H9 (cell line): ENCODE measurements at regions not wholly inside any gene's neighbourhood (a gene's known extent, or its start where the extent isn't known, plus 50 kb on each side); places are given as distances from the start of the nearest gene placed in this dataset.

Experiments used
- DNase-seq: peaks from one replicate; pipeline ENCODE4 v3.0.0-alpha.2; 2017
- H2AFZ ChIP-seq: one replicate; pipeline ENCODE4 v1.6.1; 2013; ENCODE audit warnings: mild to moderate bottlenecking, low read length, control low read depth, moderate library complexity
- H2AK5ac ChIP-seq: 2 replicates; pipeline ENCODE4 v1.6.1; 2013; ENCODE audit warnings: low read length, control low read depth, mixed read lengths; ENCODE audit not compliant: insufficient read length
- H2BK120ac ChIP-seq: one replicate; pipeline ENCODE4 v1.6.1; 2013; ENCODE audit warnings: low read depth, mild to moderate bottlenecking, low read length, control low read depth, inconsistent platforms; ENCODE audit not compliant: poor library complexity, severe bottlenecking
- H2BK12ac ChIP-seq: 2 replicates; pipeline ENCODE4 v1.6.1; 2013; ENCODE audit warnings: low read length, control low read depth, mixed read lengths, low read depth; ENCODE audit not compliant: insufficient read length
- H2BK15ac ChIP-seq: 2 replicates; pipeline ENCODE4 v1.6.1; 2013; ENCODE audit warnings: low read depth, low read length, control low read depth
- H2BK20ac ChIP-seq: one replicate; pipeline ENCODE4 v1.6.1; 2013; ENCODE audit warnings: low read depth, mild to moderate bottlenecking, low read length, control low read depth, inconsistent platforms; ENCODE audit not compliant: poor library complexity, severe bottlenecking
- H2BK5ac ChIP-seq: 2 replicates; pipeline ENCODE4 v1.6.1; 2013; ENCODE audit warnings: low read length, control low read depth, mixed read lengths; ENCODE audit not compliant: insufficient read length
- H3K14ac ChIP-seq: 2 replicates; pipeline ENCODE4 v1.6.1; 2013; ENCODE audit warnings: low read length, control low read depth; ENCODE audit not compliant: insufficient read depth
- H3K18ac ChIP-seq: 2 replicates; pipeline ENCODE4 v1.6.1; 2013; ENCODE audit warnings: low read depth, mild to moderate bottlenecking, mixed read lengths, low read length, control low read depth; ENCODE audit not compliant: insufficient read length
- H3K23ac ChIP-seq: 2 replicates; pipeline ENCODE4 v1.6.1; 2013; ENCODE audit warnings: low read length, control low read depth, mixed read lengths, low read depth; ENCODE audit not compliant: insufficient read length
- H3K23me2 ChIP-seq: 2 replicates; pipeline ENCODE4 v1.6.1; 2013; ENCODE audit warnings: low read depth, mild to moderate bottlenecking, mixed read lengths, low read length, control low read depth; ENCODE audit not compliant: insufficient read length, poor library complexity, severe bottlenecking
- H3K27ac ChIP-seq: 2 replicates; pipeline ENCODE4 v1.5.1; 2013; ENCODE audit warnings: low read length, control low read depth, mixed read lengths, low read depth; ENCODE audit not compliant: insufficient read length
- H3K27me3 ChIP-seq: 2 replicates; pipeline ENCODE4 v1.6.1; 2013; ENCODE audit warnings: low read length, control low read depth, inconsistent platforms; ENCODE audit not compliant: insufficient read depth
- H3K4ac ChIP-seq: 2 replicates; pipeline ENCODE4 v1.6.1; 2013; ENCODE audit warnings: low read depth, mild to moderate bottlenecking, control low read depth, inconsistent platforms, low read length, moderate library complexity
- H3K4me1 ChIP-seq: 2 replicates; pipeline ENCODE4 v1.6.1; 2013; ENCODE audit warnings: low read length, control low read depth, inconsistent platforms; ENCODE audit not compliant: insufficient read depth
- H3K4me2 ChIP-seq: 2 replicates; pipeline ENCODE4 v1.6.1; 2013; ENCODE audit warnings: low read length, control low read depth, mixed read lengths; ENCODE audit not compliant: insufficient read length, insufficient read depth
- H3K56ac ChIP-seq: 2 replicates; pipeline ENCODE4 v1.6.1; 2013; ENCODE audit warnings: low read depth, mild to moderate bottlenecking, mixed read lengths, low read length, control low read depth; ENCODE audit not compliant: insufficient read length
- H3K79me1 ChIP-seq: 2 replicates; pipeline ENCODE4 v1.6.1; 2013; ENCODE audit warnings: low read depth, mild to moderate bottlenecking, moderate library complexity, low read length, control low read depth, inconsistent platforms; ENCODE audit not compliant: insufficient read depth, poor library complexity, severe bottlenecking
- H3K79me2 ChIP-seq: 2 replicates; pipeline ENCODE4 v1.6.1; 2013; ENCODE audit warnings: low read length, control low read depth, inconsistent platforms; ENCODE audit not compliant: insufficient read depth
- H3K9ac ChIP-seq: 2 replicates; pipeline ENCODE4 v1.6.1; 2013; ENCODE audit warnings: low read length, control low read depth, mixed read lengths; ENCODE audit not compliant: insufficient read length; ENCODE audit errors: extremely low read depth
- H3K9me3 ChIP-seq: one replicate; pipeline ENCODE4 v1.6.1; 2013; ENCODE audit warnings: low read depth, low read length, inconsistent platforms; ENCODE audit not compliant: control insufficient read depth
- H3T11ph ChIP-seq: one replicate; pipeline ENCODE4 v1.6.1; 2013; ENCODE audit warnings: mild to moderate bottlenecking, low read length, control low read depth, inconsistent platforms
- H4K20me1 ChIP-seq: one replicate; pipeline ENCODE4 v1.6.1; 2013; ENCODE audit not compliant: control insufficient read depth, insufficient read length, insufficient read depth
- H4K5ac ChIP-seq: 2 replicates; pipeline ENCODE4 v1.6.1; 2013; ENCODE audit warnings: low read depth, mild to moderate bottlenecking, mixed read lengths, low read length, control low read depth; ENCODE audit not compliant: insufficient read length
- H4K8ac ChIP-seq: replicated peaks from 2 replicates; pipeline ENCODE4 v1.6.1; 2013; ENCODE audit warnings: low read length, control low read depth, mixed read lengths, low read depth; ENCODE audit not compliant: insufficient read length
- H4K91ac ChIP-seq: 2 replicates; pipeline ENCODE4 v1.6.1; 2013; ENCODE audit warnings: low read depth, mild to moderate bottlenecking, moderate library complexity, mixed read lengths, low read length, control low read depth; ENCODE audit not compliant: insufficient read length
- H3K27ac Mint-ChIP-seq, 3 experiments: 2 replicates in 2 of 3; 3 replicates in 1 of 3; pipeline ENCODE4 v1.8.0; 2020 to 2021; ENCODE audit warnings: mixed read lengths in 3 of 3, mild to moderate bottlenecking in 1 of 3, moderate library complexity in 1 of 3
- H3K27me3 Mint-ChIP-seq: 2 replicates; pipeline ENCODE4 v1.8.0; 2021; ENCODE audit warnings: low read depth, mild to moderate bottlenecking, moderate library complexity, mixed read lengths
- H3K36me3 Mint-ChIP-seq, 3 experiments: 2 replicates in 2 of 3; 3 replicates in 1 of 3; pipeline ENCODE4 v1.8.0; 2020 to 2021; ENCODE audit warnings: low read depth in 3 of 3, mixed read lengths in 3 of 3; ENCODE audit not compliant: insufficient read depth in 1 of 3
- H3K4me1 Mint-ChIP-seq, 2 experiments: 2 replicates each; pipeline ENCODE4 v1.8.0; 2020; ENCODE audit warnings: mixed read lengths in 2 of 2
- H3K4me3 Mint-ChIP-seq, 2 experiments: 2 replicates in 1 of 2; 3 replicates in 1 of 2; pipeline ENCODE4 v1.8.0; 2020 to 2021; ENCODE audit warnings: mild to moderate bottlenecking in 2 of 2, mixed read lengths in 2 of 2, moderate library complexity in 1 of 2
- H3K9me3 Mint-ChIP-seq, 2 experiments: 2 replicates in 1 of 2; 3 replicates in 1 of 2; pipeline ENCODE4 v1.8.0; 2020; ENCODE audit warnings: mild to moderate bottlenecking in 2 of 2, mixed read lengths in 2 of 2, moderate library complexity in 1 of 2
- CTCF ChIP-seq: fragments of 200-600 bp; sonication (generic); conservative IDR thresholded peaks from 3 replicates; pipeline ENCODE4 v1.8.0; 2021; ENCODE audit warnings: antibody characterized with exemption, mild to moderate bottlenecking
- WGBS: extraction: QIAGEN DNeasy Blood & Tissue Kit; methylation state at CpG from one replicate; pipeline ENCODE4 v1.1.7; 2013; ENCODE audit warnings: missing lambda C conversion rate, low lambda C conversion rate, mixed read lengths; ENCODE audit not compliant: insufficient read length; ENCODE audit errors: extremely low coverage; 5-methylcytosine and 5-hydroxymethylcytosine counted together

GRCh38 chr12:115240251-115240650 is 556.3 kb upstream of the TBX3 start:
- H2AFZ ChIP-seq = no peak overlapping the region
- H3K4ac ChIP-seq = no peak overlapping the region
- no peaks in the 10 kb centered on the region for H3K9me3 ChIP-seq
- no peak overlapping the region for H2BK5ac ChIP-seq
- no peak overlapping the region for H2BK12ac ChIP-seq
- H4K5ac ChIP-seq = no peak overlapping the region
- no peak overlapping the region for H4K91ac ChIP-seq
- H3K79me1 ChIP-seq = no peaks in the 10 kb centered on the region
- H3K4me2 ChIP-seq = no peak overlapping the region
- no peak overlapping the region for H3K27ac ChIP-seq
- H2BK20ac ChIP-seq = no peak overlapping the region
- no peak overlapping the region for H2BK15ac ChIP-seq
- no peak overlapping the region for H3K56ac ChIP-seq
- H3K27me3 ChIP-seq = no peaks in the 10 kb centered on the region
- H2AK5ac ChIP-seq = no peak overlapping the region
- no peak for DNase-seq
- no peaks in the 10 kb centered on the region for H3K36me3 Mint-ChIP-seq
- no peak overlapping the region for H3K18ac ChIP-seq
- H3T11ph ChIP-seq = no peak overlapping the region
- H3K23ac ChIP-seq = no peak overlapping the region
- no peak overlapping the region for H3K27ac Mint-ChIP-seq
- H3K4me3 Mint-ChIP-seq = no peak overlapping the region
- no peak overlapping the region for H3K14ac ChIP-seq
- H3K4me1 ChIP-seq = no peaks in the 10 kb centered on the region
- H3K27me3 Mint-ChIP-seq = peaks cover 3% of the 10 kb centered on the region; the same call in 1 of the 2 replicates
- no peaks in the 10 kb centered on the region for H4K20me1 ChIP-seq
- no peak overlapping the region for H4K8ac ChIP-seq
- H3K9me3 Mint-ChIP-seq = no peaks in the 10 kb centered on the region
- H3K23me2 ChIP-seq = no peaks in the 10 kb centered on the region
- WGBS = no CpG with 5 or more reads among the region's 1 CpG
- no peak overlapping the region for H2BK120ac ChIP-seq
- TF ChIP-seq CTCF = no peak
- no peaks in the 10 kb centered on the region for H3K79me2 ChIP-seq
- no peaks in the 10 kb centered on the region for H3K4me1 Mint-ChIP-seq
- no peak overlapping the region for H3K9ac ChIP-seq
